Frontal cortex (tissue), 3 donors: ENCODE measurements at regions not wholly inside any gene's neighbourhood (a gene's known extent, or its start where the extent isn't known, plus 50 kb on each side); places are given as distances from the start of the nearest gene placed in this dataset.
"Not testable (repeated sequence)": the region's sequence is repeated elsewhere in the genome, so short reads cannot be mapped to it uniquely, and the experiment has no call there.

Experiments used
- DNase-seq, 2 donors: peaks; one replicate each; pipeline ENCODE4 v3.0.0; 2012; ENCODE audit warnings: low spot score in 2 of 2
- FAIRE-seq: peaks from 2 replicates; lab custom pipeline; 2012; peaks lifted over from hg19 to GRCh38; lab: Jason Lieb, UNC
- donor health status: control.
- donor health status: control.
- donor health status: control.

GRCh38 chr3:144923046-144923775 lies 951.6 kb downstream of the DIPK2A start:
- FAIRE-seq (no peak), DNase-seq (no peak)

GRCh38 chr3:144930431-144930830 lies 958.8 kb downstream of the DIPK2A start:
- FAIRE-seq (no peak), DNase-seq (no peak)

- FAIRE-seq (no peak), DNase-seq (no peak)
Measured at GRCh38 chr3:144931590-144931989, 960.0 kb downstream of the DIPK2A start.

- no peak for FAIRE-seq
- DNase-seq = no peak
Measured at GRCh38 chr3:144942093-144942837, 970.6 kb downstream of the DIPK2A start.

- no peak for FAIRE-seq
- no peak for DNase-seq
Measured at GRCh38 chr3:144942838-144943197, 971.2 kb downstream of the DIPK2A start.

- FAIRE-seq = no peak
- DNase-seq = no peak
Measured at GRCh38 chr3:144947895-144948294, 976.3 kb downstream of the DIPK2A start.

GRCh38 chr3:144948711-144949110 lies 977.1 kb downstream of the DIPK2A start:
- DNase-seq = no peak
- no peak for FAIRE-seq

GRCh38 chr3:144953959-144954358 lies 982.3 kb downstream of the DIPK2A start:
- FAIRE-seq = no peak
- no peak for DNase-seq

- FAIRE-seq (no peak), DNase-seq (no peak)
Measured at GRCh38 chr3:144957398-144958101, 985.9 kb downstream of the DIPK2A start.

GRCh38 chr3:144963810-144964209 lies 992.2 kb downstream of the DIPK2A start:
- no peak for DNase-seq
- FAIRE-seq = no peak

GRCh38 chr3:144966560-144966959 lies 994.9 kb downstream of the DIPK2A start:
- FAIRE-seq = no peak
- DNase-seq = no peak

- FAIRE-seq = no peak
Measured at GRCh38 chr3:144968750-144969350, 997.2 kb downstream of the DIPK2A start.

GRCh38 chr3:144984481-144984880 lies 1012.9 kb downstream of the DIPK2A start:
- FAIRE-seq = not testable (repeated sequence)

More at GRCh38 chr3:144968750-144969350, 997.2 kb downstream of the DIPK2A start:
- DNase-seq = no peak

GRCh38 chr3:144989807-144990206 lies 1018.2 kb downstream of the DIPK2A start:
- no peak for DNase-seq
- no peak for FAIRE-seq

More at GRCh38 chr3:144984481-144984880, 1012.9 kb downstream of the DIPK2A start:
- not testable (repeated sequence) for DNase-seq

GRCh38 chr3:144995856-144996255 lies 1024.2 kb downstream of the DIPK2A start:
- no peak for DNase-seq
- no peak for FAIRE-seq

- DNase-seq (no peak), FAIRE-seq (no peak)
Measured at GRCh38 chr3:145005427-145005826, 1033.8 kb downstream of the DIPK2A start.

- FAIRE-seq = no peak
- DNase-seq = no peak
Measured at GRCh38 chr3:145006271-145006670, 1034.6 kb downstream of the DIPK2A start.

- FAIRE-seq (no peak), DNase-seq (no peak)
Measured at GRCh38 chr3:145013931-145014330, 1042.3 kb downstream of the DIPK2A start.

- DNase-seq (no peak), FAIRE-seq (no peak)
Measured at GRCh38 chr3:145015253-145015652, 1043.6 kb downstream of the DIPK2A start.

- FAIRE-seq (no peak), DNase-seq (no peak)
Measured at GRCh38 chr3:145017959-145018358, 1046.3 kb downstream of the DIPK2A start.
